NCI-H748 treated with DMSO at 0.1 percent for 48 hours (cell line): ENCODE measurements at regions not wholly inside any gene's neighbourhood (a gene's known extent, or its start where the extent isn't known, plus 50 kb on each side); places are given as distances from the start of the nearest gene placed in this dataset.

Experiments used
- DNase-seq: peaks from one replicate; lab custom pipeline; 2025; lab: John Stamatoyannopoulos, UW

DNA sequence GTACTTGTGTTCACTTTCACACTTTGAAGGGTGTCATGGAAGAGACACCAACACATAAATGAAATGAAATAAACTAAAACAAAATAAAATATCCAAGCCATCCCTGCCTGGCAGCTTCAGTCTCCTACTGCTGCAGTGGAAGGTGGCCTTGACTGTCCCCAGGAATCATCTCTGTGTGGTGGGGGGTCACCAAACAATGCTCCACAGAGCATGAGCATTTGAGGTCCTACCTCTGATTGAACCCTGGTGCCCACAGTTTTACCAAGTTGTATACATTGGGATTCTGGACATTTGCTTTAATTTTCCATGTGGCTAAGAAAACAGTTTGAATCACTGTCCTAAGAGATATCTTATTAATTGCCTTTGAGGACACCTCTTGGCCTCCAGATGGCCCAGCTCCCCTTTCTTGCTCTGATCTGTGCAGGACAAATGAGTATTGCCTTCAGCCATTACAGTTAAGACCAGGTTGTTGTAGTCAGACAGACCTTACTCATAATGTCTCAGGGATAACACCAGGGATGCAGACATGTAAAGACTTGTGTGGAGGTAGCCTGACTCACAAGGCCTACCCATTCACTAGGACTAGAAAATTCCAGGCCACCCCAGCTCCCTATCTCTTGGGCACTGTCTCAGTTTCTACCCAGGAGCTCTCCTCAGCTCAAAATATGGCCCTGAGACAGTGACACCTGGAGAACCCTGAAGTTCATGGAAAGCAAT, 195.0 kb downstream of the MYCN start:
- DNase-seq: no peak

DNA sequence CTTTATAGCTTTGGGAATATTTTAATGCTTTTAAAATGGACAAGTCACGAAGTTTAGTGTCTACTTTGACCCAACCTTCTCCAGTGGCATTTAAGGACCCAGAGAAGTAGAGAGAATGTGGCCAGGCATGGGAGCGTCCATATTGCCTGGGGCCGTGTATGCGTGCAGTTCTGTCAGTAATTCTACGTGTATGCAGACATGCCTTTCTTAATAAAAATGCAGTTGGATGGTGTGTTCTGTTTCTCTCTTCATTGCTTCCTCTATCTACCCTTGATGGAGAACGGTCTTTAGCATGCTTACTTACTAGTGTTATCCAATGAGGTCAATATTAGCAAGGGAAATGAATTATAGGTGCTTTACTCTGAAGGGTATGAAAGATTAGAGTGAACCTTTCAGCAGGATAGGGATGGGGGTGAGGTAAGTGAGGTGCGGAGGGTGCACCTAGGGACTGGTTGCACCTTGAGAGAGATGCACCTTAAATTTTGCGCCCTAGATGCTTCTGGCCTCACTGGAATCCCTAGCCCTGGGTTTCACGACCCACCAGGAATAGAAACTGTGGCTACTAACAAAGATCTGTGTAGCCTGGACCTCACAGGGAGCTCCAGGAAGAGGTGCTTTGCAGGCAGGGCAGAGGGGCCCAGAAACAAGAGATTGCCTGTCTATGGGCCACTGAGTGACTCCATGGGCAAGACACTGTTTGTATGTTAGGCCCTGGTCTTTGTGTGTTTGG, 194.3 kb downstream of the MYCN start:
- no peak for DNase-seq

DNA sequence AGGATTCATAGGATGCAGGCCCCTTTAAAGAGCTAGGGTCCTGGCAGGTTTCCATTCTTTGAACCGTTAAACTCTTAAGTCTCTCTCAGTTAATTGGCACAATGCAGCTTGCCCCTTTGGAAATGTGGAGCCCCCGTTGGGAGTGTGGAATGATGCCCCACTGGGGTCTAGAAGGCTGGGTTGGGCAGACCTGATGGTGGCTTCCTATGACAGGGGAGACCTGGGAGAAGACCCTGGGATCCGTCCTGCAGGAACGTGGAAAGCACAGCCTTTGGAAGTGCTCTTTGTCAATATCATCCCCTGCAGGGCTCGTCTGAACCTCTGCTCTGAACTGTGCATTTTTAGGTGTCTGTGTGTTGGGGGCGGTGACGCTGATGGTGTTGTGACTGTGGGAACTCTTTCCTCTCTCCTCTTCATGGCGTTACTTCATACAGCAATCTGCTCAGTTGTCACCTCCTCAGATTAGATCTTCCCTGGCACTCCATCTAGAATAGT, 190.6 kb downstream of the MYCN start:
- DNase-seq: no peak

DNA sequence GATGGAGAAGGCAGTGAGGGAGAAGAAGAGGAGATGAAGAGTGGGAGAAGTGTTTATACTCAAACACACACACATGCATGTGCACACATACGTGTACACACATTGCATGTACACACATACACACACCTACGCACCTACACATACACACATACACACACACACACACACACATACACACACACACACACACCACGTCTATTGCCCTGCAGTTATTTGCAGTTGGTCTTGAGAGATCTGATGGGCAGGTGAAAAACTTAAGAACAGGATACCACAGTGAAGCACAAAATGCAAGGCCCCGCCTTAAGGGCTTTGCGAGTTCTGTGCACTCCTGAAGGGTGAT, 190.2 kb downstream of the MYCN start:
- no peak for DNase-seq

DNA sequence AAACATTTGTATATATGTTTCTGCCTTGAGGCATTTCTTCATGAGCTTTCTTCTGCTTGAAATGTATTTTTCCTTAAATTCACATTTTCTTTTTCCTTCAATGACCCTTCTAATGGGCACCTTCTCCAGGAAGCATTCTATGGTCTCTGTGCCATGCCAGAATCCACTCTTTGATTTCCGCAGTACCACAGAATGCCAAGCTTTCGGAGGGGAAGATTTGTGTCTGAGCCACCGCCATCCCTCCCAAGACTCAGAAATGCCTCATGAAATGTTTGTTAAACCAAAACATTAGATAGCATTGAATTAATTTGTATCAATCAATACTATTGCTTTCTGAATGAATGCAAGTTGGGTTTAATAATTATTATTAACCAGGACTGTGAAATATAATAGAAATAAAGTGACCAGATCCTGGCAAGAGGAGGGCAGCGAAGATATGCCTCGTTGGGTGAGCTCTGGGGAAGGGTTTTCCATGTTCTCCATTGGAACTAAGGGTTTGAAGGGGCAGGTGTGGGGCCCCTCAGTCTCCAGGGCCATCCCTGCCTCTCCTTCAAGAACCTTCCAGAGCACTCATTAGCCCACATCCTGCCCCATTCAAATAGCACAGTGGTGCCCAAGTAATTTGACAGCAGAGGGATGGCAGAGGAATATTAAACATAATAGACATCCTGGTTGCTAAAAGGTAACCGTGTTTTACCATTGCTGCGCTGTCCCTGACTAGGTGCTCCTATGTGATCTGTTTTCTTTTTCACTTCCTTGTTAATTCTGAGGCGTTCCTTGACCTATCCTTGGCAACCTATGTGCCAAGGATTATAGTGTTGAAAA, 189.6 kb downstream of the MYCN start:
- no peak for DNase-seq

DNA sequence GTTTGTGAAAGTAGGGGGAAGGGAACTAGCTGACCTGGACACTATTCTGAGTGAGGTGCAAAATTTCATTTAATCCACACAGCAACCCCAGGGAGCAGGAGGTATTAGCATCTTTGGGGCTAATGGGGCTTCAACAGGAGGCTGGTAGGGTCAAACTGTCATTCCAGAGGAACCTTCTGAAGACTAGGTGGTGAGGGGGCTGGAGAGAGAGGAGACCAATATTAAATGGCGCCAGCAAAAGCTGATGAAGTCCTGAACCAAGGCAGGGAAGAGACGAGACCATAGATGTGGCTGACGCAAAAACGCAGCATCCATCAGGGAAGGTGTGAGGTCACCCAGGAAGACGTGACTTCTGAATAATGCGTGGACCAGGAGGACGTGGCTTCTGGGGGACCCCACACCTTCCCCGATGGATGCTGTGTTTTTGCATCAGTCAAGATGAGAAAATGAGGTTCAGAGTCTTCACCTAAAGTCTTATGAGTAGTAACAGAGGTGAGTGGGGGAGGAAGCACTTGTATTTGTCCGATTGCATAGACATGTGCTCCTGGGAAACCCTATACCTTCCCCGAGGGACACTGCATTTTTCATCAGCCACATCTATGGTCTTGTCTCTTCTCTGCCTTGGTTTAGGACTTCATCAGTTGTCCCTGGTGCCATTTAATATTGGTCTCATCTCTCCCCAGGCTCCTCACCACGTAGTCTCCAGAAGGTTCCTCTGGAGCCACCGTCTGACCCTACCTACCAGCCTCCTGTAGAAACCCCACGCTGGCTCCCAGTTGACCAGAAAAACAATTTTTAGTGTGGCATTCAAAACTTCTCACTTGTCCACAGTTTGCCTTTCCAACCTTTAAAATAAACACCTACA, 188.6 kb downstream of the MYCN start:
- DNase-seq: no peak

DNA sequence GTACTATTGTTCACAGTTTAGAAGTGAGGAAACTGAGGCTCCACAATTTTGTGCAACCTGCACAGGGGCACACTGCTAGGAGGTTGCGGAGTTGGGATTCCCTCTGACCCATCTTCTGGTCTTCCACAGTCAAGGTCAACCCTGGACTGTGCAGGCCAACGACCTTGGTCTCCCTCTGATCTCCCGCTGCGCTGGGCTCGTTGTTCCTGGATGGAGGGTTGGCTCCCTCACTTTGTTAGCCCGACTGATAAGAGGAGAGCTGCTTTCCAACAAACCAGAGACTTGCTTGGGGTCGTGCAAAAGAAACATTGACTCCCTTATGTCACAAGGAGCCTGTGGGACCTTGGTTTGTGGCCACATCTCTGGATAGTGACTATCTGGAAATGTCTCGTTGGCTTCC, 187.6 kb downstream of the MYCN start:
- no peak for DNase-seq

DNA sequence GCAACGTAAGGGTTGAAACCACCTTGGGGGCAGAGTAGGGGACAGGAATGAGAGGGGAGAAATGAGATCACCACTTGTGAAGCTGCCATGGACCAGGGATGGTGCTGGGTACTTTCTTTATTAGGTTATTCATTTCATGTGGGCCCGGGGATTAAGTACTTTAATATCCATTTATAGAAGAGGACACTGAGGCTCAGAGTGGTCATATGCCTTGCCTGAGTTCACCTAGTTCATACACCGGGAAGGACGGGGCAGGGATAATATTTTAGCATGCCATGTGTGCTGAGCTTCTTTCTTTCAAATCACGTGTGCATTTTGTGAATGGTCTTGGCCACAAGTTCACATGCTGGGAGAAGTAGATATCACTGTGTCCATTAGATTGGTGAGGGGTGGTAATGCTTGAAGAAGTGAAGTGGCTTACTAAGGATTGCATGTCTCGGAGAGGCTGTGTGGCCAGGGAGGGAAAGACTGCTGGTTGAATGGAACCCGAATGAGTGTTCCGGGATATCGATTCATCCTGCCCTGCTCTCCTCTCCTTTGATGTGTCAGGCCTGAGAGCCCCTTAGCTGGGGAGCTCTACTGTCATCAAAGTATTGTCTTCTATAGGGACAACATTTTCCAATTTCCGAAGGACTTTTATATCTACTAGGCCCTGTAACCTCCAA, 187.1 kb downstream of the MYCN start:
- DNase-seq: no peak

DNA sequence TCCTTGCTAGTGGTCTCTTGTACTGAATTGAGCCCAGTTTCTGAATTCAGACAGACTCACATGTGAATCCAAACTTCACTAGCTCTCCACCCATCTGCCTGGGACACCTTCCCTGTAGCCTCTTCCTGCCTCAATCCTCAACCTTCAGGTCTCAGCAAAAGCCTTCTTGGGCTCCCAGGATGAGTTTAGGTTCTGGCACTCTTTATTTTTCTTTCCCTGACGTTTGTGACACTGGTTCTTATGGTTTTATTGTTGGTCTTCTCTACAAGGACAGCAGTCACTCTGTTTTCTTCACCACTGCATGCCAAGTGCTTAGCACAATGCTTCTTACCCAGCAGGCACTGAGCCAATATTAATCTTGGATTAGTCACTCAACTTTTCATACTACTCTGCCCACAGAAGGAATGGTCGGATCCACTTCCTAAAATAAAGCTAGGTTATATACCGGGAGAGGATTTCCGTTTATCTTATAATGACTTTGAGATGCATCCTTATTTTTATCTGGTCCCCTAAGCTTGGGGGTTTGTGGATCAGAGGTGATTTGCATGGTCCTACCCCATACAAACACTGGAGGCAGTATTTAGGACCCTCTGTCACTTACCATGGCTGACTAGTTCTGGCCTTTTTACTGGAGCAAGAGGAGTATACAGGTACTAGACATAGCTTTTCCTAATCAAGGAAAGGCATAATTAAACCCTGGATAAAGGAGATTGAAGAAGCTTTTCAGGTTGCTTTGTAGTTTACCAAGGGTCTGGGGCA, 186.3 kb downstream of the MYCN start:
- DNase-seq: no peak

DNA sequence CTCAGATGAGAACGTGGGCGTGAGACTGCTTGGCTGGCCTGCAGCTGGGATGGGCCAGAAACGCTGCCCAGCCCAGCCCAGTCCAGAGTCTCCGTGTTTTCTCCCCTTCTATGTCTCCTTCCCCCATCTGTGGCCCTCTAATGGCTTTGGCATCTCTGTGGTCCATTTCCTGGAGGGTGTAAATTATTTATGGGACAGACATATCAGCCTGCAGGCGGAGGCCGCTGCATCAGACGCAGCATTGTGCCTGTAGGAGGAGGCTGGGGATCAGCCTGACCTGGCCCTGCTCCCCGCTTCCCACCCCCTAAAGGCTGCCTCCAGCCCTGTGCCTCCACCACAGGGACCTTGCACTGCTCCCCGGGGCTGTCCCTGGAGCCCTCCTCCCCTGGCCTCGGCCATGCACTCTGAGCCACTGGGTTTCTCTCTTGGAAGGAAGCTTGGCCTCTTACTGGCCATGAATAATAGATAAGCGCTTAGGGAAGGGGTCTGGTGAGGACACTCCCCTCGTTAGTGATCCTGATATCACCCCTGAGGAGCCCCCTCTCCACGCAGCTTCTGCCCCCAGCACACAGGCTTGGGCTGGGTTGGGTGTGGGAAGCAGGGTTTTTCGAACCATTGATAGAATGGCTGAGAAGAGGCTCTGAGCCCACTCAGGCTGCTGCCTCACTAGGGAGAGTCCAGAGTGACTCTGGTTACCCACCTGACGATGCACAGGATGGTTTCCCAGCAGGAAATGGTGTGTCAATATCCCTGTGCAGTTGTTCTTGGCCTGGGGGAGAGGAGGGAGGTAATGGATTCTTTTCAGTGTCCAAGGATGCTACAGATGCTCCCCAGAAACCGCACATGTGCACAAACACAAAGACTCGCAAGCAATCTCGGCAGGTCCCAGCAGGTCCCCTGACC, 185.5 kb downstream of the MYCN start:
- DNase-seq: no peak

DNA sequence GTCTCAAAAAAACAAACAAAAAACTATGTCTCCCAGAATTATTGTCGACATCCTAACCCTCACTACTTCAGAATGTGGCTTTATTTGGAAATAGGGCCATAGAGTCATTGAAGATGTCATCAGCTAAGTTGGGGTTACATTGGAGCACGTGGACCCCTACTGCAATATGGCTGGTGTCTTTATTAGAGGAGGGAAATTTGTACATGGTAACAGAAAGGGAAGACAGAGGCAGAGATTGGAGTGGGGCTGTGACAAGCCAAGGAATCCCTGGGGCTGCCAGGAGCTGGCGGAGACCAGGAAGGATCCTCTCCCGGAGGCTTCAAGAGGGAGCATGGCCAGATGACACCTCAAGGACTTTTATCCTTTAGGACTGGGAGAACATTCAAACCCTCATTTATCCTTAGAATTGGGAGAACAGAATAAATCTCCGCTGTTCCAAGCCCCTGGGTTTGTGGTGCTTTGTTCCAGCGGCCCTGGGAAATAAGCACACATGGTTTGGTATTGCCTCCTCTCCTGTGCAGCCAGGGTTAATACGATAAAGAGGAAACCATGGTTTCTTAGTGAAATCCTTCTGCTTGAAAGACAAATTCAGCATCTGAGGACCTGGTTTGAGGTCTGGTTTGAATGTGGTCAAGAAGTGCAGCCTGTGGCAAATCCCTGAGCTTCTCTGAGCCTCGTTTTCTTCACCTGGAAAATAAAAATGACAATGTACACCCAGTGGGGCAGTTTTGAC, 184.7 kb downstream of the MYCN start:
- no peak for DNase-seq

DNA sequence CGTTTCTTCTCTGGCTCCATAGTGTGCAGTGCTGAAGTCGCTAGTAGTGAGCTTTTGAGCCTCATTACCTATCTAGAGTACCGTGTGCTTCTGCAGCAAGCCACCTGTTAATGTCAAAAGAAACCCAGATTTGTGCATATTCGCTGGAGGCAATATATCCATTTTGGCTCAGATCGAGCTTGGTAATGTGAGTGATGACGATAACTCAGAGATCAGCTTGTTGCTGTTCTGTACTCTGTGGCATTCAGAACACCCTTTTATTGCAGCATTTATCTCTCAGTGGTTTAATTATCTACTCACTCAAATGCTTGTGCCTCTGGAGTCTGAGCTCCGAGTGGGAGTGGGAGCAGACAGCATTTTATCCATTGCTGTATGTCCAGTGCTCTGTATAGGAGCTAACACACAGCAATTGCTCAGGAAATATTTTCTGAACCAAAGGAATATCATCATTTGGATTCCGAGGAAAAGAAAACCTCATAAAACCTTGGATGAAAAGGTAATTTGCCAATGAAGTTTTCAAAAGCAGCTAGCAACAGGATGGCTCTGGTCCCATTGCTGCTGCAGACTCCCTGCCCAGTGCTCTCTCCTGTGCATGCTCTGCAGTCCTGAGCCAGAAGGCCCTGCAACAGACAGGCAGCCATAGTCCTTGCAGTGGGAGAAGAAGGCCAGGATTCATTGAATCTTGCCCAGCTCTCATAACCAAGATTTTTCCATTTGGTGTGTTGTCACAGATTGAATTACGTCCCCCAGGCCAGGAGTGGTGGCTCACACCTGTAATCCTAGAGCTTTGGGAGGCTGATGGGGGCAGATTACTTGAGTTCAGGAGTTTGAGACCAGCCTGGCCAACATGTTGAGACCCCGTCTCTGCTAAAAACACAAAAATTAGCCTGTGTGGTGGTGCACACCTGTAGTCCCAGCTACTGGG, 183.8 kb downstream of the MYCN start:
- DNase-seq: no peak

DNA sequence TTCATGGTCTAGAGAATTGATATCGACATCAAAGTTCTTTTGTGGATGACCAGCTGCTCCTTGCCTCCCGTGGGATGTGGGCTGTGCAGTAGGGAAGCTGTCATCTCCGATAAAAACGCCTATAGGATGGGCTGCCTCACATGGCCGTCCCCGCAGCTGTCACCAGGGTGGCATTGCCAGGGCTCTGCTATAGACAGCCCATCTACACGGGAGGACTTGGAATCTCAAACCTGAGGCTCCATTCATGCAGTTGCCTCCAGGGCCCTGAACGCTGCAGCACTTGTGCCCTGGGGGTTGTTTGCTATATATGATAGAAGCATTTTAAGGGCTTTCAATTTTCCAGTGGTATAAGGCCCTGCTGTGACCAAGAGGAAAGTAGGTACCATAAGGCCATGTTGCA, 183.1 kb downstream of the MYCN start:
- no peak for DNase-seq

DNA sequence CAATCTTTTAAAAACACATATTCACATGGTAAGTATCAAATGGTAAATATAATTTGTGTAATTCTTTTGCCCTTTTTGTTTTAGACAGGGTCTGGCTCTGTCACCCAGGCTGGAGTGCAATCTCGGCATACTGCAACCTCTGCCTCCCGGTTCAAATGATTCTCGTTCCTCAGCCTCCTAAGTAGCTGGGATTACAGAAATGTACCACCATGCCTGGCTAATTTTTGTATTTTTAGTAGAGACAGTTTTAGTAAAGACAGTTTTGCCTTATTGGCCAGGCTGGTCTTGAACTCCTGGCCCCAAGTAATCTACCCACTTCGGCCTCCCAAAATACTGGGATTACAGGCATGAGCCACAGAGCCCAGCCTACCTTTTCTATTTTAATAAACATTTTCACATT, 182.2 kb downstream of the MYCN start:
- no peak for DNase-seq

DNA sequence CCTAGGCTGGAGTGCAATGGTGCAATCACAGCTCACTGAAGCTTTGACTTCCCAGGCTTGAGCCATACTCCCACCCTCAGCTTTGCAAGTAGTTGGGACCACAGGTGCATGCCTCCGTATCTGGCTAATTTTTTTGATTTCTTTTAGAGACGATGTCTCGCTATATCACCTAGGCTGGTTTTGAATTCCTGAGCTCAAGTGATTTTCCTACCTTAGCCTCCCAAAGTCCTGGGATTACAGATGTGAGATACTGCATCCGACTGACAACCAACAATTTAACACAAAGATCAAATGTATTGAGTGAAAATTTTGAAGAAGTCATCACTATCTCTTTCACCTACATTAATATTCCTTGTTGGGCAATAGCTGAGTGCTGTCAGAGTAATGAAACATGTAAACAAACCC, 181.6 kb downstream of the MYCN start:
- no peak for DNase-seq

DNA sequence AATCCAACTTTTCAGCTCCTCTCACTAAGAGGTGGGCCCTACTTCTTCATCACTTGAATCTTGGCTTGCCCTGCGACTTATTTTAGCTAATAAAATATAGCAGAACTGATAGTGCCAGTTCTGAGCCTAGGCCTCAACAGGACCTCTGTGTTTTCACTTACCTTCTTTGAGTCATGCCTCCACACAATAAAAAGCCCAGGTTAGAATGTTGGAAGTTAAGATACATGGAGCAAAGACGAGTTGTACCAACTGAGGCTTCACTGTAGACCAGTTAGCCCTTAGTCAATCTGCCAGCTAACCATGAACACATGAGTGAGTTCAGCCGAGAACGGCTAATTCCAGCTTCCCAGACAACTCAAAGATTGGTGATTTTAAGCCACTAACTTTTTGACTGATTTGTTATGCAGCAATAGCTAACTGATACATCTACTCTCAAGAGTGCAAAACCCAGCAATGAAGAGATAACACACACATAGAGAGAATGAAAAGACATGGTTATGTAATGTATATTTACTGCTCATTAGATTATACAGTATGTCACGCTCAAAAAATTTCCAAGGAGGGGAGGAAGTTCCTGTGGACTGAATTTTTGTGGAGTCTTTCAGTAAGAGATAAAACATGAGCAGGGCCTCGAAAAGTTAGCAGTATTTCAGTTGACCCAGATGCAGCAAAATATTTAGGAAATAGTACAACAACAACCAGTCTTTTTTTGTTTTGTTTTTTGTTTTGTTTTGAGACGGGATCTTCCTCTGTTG, 181.1 kb downstream of the MYCN start:
- DNase-seq: no peak

DNA sequence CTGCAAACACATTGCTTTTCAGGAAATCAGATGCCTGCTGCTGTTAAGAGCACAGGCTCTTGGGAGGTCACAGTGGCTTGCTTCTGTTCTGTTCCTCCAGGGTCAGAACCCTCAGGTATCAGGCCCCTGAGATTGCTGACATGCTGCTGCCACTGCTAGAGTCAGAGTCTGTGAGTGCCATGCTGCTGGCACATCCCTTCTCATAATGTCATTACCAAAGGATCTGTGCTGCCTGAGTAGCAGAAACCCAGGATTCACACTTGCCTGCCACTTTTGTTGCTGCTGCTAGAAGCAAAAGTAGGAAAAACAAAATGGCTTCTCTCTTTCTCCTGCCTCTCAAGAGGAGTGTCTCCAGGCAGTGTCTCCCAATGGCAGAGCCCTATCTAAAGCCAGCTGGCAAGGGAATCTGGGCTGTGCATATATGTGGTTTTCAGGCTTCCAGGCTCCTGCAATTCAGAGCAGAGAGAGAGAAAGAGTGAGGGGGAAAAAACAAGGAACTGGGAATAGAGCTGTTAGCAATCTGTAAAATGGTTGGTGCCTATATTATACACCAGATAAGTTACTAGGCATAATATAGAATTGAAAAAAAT, 180.3 kb downstream of the MYCN start:
- DNase-seq: no peak
